HTR-8/SVneo (cell line): ENCODE measurements at regions not wholly inside any gene's neighbourhood (a gene's known extent, or its start where the extent isn't known, plus 50 kb on each side); places are given as distances from the start of the nearest gene placed in this dataset.

Experiments
- DNase-seq: peaks from one replicate; pipeline ENCODE4 v3.0.0; 2011; ENCODE audit warnings: low spot score, mixed read lengths; ENCODE audit not compliant: insufficient read length
- FAIRE-seq: peaks from 2 replicates; lab custom pipeline; 2011; peaks lifted over from hg19 to GRCh38; lab: Jason Lieb, UNC

- DNase-seq = no peak
- FAIRE-seq = no peak
Observed at GRCh38 chr4:32374206-32374605, 1654.0 kb downstream of the PCDH7 start.

- FAIRE-seq (no peak), DNase-seq (no peak)
Observed at GRCh38 chr4:32393806-32394205, 1673.6 kb downstream of the PCDH7 start.

- FAIRE-seq (no peak), DNase-seq (no peak)
Observed at GRCh38 chr4:32394255-32394654, 1674.1 kb downstream of the PCDH7 start.

- DNase-seq (no peak), FAIRE-seq (no peak)
Observed at GRCh38 chr4:32396507-32397070, 1676.4 kb downstream of the PCDH7 start.

DNA sequence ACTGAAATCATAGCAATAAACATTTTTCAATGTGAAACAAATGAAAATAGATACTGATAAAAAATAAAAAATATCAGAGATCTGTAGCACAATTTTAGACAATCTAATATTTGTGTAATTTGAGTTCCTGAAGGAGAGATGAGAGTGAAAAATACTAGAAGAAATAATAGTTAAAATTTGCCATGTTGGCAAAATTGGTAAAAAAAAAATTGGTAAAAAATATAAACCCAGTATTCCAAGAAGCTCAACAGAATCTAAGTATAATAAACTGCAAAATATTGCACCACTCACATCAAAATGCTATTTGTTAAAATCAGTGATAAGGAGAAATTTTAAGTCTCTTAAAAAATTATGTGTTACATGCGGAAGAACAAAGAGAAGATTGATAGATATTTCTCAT, 1680.7 kb downstream of the PCDH7 start:
- FAIRE-seq (no peak), DNase-seq (no peak)

DNA sequence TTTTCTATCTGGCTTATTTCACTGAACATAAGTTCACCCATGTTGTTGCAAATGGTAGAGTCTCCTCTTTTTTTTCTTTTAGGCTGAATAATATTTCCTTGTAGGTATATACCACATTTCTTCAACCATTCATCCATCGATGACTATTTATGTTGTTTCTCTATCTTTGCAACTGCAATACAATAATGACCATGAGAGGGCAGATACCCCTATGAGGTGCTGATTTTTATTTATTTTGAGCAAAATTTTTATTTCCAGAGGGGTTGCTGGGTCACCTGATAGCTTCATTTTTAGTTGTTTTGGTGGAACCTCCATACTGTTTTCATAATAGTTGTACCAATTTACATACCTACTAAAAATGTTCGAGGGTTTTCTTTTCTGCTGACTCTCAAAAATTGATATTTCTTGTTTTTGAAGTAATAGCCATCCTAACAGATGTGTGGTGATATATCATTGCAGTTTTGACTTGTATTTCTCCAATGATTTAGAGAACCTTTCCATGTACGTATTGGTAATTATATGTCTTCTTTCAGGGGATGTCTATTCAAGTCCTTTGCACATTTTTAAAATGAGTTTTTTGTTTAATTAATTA, 1697.0 kb downstream of the PCDH7 start:
- FAIRE-seq = no peak
- no peak for DNase-seq

DNA sequence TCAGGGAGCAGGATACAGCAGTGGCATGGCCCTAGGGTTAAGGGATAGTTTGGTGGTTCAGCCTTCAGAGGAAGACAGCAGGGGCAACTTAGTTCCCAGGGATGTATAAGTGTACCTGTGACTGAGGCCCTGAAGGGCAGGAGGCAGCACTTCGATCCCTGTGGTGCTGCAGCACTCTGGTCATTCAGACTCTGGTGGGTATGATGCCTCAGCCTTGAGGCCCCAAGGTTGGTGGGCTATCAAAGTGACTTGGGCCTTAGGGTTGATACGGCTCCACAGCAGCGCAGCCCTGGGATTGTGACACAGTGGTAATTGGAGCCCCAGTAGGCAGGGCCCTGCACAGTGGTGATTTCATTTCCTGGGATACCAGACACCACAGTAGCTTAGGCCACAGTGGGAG, 1703.1 kb downstream of the PCDH7 start:
- FAIRE-seq (no peak), DNase-seq (no peak)

- FAIRE-seq (no peak), DNase-seq (no peak)
Observed at GRCh38 chr4:32425243-32425642, 1705.1 kb downstream of the PCDH7 start.

GRCh38 chr4:32427566-32427965, 1707.4 kb downstream of the PCDH7 start:
- FAIRE-seq (no peak), DNase-seq (no peak)

DNA sequence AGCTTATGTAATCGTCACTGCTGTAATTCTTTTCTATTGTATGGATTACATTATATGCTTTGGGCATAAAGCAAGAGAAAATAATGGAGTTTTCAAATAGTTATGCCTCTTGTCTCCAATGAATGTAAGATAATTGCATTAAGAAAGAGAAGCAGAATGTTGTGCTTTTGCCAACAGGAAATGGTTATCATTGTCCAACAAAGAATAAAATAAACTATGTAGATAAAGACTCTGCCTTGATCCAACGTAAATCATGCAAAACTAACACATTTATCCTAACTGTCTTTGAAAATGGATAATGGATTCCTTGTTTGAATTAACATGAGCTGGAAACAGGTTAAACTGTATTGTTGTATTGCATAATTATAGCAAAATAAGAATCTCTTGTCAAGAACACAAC, 1709.0 kb downstream of the PCDH7 start:
- DNase-seq (no peak), FAIRE-seq (no peak)

- FAIRE-seq (no peak), DNase-seq (no peak)
Observed at GRCh38 chr4:32435308-32435707, 1715.1 kb downstream of the PCDH7 start.

DNA sequence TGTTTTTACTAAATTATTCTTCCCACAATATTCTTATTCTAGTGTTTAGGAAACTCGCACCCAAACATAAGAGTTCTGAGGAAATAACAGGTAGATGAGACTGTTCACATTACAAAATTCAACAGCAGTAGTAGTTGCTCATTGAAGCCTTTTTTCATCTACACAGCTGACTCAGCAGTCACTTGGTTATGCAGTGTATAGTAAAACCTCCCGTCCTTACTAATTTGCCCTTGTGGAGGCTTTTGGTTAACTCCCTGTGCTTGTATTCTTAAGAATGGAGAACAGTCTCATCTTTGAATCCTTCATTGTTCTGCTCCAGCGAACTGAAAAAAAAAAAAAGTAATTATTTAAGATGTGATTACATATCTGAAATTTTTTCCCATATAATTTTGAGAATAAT, 1716.6 kb downstream of the PCDH7 start:
- DNase-seq (no peak), FAIRE-seq (no peak)

DNA sequence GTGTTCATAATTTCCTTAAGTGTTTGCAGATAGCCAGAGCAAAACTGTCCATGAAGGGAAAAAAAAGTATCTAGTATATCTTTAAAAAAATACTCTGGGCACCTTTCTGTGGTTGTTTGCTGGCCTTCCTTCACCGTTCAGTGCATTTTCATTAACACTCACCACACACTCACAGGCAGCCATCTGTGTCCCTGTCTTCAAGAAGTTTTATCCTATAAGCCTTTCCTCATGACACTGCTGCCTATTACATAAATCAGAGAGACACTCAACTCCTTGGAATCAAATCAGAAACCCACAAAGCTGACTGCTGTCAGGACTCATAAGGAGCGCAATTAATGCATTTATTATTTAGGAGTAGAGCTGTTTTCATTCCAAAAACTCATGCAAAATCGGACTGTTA, 1720.2 kb downstream of the PCDH7 start:
- no peak for DNase-seq
- no peak for FAIRE-seq

- FAIRE-seq (no peak), DNase-seq (no peak)
Observed at GRCh38 chr4:32454482-32454881, 1734.3 kb downstream of the PCDH7 start.

DNA sequence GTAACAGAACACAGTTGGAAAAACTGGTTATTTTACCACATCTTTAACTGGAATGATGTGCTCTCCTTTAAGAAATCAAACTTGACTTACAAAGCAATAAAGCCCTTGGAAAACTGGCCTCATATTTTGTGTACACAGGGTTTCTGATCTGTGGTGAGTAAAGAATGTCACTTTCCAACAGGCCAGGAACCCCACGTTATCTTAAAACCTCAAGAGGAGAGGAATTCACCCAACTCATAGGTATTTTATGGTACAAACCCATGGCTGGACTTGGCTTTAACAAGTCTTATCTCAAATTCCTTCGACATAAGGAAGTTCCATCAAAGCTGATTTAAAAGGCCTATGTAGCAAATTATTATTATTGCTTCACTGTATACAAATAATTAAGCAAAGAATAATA, 1735.1 kb downstream of the PCDH7 start:
- no peak for DNase-seq
- no peak for FAIRE-seq

- no peak for DNase-seq
- FAIRE-seq = no peak
Observed at GRCh38 chr4:32460972-32461371, 1740.8 kb downstream of the PCDH7 start.

DNA sequence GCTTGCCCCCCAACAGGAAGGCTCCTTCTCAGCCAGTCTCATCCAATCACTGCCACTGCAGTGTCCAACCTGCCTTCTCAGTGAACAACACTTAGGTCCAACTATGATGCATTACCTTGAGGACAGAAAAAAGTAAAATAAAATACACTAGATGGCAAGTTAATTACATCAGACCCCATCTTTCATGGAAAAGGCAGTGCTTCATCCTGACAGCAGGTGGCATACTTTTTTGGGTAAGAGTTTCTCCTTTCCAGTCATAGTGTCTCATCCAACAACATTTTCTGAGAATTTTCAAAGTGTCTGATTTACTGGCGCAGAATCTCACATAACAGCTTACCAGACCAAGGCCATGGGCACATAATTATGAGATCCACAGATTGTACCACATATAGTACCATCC, 1742.8 kb downstream of the PCDH7 start:
- FAIRE-seq (no peak), DNase-seq (no peak)

- FAIRE-seq = no peak
Observed at GRCh38 chr4:32470087-32470585, 1750.0 kb downstream of the PCDH7 start.

DNA sequence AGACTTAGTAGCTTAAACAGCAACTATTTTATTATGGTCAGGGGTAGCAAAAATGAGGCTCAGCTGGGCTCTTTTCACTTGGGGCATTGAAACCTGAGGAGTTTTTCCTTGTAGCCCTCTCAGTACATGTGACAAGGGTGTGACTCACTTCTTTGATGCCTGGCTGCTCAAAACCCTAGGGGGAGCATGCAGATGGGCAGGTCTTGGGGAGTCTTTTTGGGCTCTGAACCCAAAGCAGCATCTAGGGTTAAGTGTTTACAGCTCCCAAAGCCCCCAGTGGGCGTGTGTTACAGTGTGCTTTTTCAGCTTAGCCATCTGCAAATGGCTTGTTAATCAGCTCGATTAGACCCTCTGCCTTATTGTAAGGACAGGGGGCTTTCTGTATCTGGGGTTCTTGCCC, 1752.7 kb downstream of the PCDH7 start:
- no peak for DNase-seq
- no peak for FAIRE-seq

More at GRCh38 chr4:32470087-32470585, 1750.0 kb downstream of the PCDH7 start:
- DNase-seq = no peak

GRCh38 chr4:32475710-32476109, 1755.5 kb downstream of the PCDH7 start:
- no peak for FAIRE-seq
- DNase-seq = no peak

DNA sequence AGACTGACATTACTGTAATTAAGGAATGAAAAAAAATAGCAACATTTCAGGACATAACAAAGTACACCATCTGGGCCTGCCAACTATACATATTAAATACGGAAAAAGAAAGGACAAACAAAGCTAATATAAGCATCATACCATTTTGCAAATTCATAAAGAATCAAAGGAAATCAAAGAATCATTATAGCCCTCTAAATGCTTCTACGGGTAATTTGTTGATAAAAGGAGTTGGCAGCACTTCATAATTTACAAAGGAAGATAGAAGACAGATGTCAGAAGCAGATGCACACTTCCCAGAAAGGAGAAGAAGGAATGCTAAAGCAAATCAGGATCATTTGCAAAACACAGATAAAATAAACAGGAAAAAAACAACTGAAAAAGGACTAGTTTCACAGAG, 1757.3 kb downstream of the PCDH7 start:
- DNase-seq = no peak
- no peak for FAIRE-seq

GRCh38 chr4:32485956-32486355, 1765.8 kb downstream of the PCDH7 start:
- DNase-seq (no peak), FAIRE-seq (no peak)
